ENCODE measurements at regions not wholly inside any gene's neighbourhood (a gene's known extent, or its start where the extent isn't known, plus 50 kb on each side); places are given as distances from the start of the nearest gene placed in this dataset.

DNA sequence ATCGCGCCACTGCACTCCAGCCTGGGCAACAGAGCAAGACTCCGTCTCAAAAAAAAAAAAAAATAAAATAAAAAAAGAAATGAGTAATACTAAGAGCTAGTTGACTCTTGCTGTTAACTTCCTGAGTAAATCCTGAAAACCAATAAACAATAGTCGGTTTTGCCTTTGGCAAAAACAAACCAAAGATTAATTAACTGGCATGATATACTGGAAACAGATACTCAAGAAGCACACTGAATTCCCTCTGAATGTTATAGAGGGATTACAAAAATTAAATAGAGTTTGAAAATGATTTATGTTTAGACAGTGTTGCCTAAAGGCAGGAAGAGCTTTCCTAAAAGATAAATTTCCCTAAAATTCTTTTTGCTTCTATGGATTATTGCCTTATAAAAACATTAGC lies 1702.3 kb downstream of the STIM2 start:
- Histone ChIP-seq H3K9me3 (ENCODE audit: control insufficient read depth in 2 of 3, insufficient read depth in 1 of 3, low read length in 3 of 3) (no peaks in the 10 kb centered on the region), H3K4me3 (ENCODE audit: low read length in 3 of 3) (no peak overlapping the region), H3K36me3 (ENCODE audit: control insufficient read depth in 2 of 3, insufficient read depth in 3 of 3, low read length in 3 of 3) (no peaks in the 10 kb centered on the region), H3K27ac (ENCODE audit: low read depth in 2 of 2, low read length in 2 of 2) (no peak overlapping the region), H3K27me3 (ENCODE audit: control insufficient read depth, insufficient read depth, low read length) (no peaks in the 10 kb centered on the region), H3K9ac (ENCODE audit: low read length in 3 of 3) (no peak overlapping the region), H3K4me1 (ENCODE audit: control insufficient read depth in 2 of 3, insufficient read depth in 2 of 3, low read depth in 1 of 3, low read length in 3 of 3) (no peaks in the 10 kb centered on the region)
- TF ChIP-seq, protein P1, sequence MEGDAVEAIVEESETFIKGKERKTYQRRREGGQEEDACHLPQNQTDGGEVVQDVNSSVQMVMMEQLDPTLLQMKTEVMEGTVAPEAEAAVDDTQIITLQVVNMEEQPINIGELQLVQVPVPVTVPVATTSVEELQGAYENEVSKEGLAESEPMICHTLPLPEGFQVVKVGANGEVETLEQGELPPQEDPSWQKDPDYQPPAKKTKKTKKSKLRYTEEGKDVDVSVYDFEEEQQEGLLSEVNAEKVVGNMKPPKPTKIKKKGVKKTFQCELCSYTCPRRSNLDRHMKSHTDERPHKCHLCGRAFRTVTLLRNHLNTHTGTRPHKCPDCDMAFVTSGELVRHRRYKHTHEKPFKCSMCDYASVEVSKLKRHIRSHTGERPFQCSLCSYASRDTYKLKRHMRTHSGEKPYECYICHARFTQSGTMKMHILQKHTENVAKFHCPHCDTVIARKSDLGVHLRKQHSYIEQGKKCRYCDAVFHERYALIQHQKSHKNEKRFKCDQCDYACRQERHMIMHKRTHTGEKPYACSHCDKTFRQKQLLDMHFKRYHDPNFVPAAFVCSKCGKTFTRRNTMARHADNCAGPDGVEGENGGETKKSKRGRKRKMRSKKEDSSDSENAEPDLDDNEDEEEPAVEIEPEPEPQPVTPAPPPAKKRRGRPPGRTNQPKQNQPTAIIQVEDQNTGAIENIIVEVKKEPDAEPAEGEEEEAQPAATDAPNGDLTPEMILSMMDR (IDR thresholded peaks at IDR 0.05; ENCODE audit: borderline replicate concordance, extremely low read depth, insufficient read depth), result no peak
- FAIRE-seq, result no peak
- intact Hi-C loops (cut with DNase I), result no loop called here
- DNase-seq, result no peak

DNA sequence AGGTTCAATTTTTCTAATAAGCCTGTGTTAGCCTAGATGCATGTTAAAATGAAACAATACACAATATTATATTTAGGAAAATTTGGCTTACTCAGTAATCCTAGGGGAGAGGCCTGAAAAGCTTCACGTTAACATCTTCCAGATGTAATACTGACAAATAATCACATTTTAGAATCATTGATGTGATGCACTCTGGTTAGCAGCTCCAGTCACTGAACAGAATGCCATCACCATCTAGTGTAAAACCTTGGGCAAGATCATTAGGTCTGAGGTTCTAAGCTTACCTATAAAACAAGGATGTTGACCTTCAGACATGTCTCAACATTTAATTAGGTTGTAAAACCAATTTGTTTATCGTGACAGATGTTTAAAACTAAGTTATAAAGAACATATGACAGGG lies 1704.8 kb downstream of the STIM2 start:
- no peak for FAIRE-seq
- intact Hi-C loops (cut with DNase I), result no loop called here
- H3K27ac ChIP-seq (ENCODE audit: low read depth in 2 of 2, low read length in 2 of 2), result no peak overlapping the region

DNA sequence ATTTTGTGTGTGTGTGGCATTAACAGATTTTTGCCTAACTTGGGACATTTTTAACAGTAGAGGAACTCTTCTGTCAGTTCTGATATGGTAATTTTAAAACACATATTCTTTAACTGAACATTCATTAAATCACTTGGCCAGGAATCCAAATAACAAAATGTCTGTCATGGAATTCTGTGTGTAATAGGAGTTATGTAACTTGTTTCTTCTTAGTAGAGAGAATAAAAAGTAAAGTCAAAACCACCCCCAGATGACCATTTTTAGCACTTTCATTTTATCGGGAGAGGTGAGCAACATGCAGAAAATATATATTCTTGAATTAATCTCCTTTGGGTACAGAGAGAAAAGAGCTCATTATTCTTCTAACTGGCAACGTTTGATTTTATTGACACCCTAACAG lies 1740.3 kb downstream of the STIM2 start:
- intact Hi-C loops (cut with DNase I), result no loop called here
- DNase-seq (no peak), FAIRE-seq (no peak)
- peaks cover 0 to 2% (median 0%) of the 10 kb centered on the region in 3 donors for H3K9me3 ChIP-seq (ENCODE audit: control insufficient read depth in 2 of 3, insufficient read depth in 1 of 3, low read length in 3 of 3)
- H3K27me3 ChIP-seq (ENCODE audit: control insufficient read depth, insufficient read depth, low read length), result no peaks in the 10 kb centered on the region
- no peak overlapping the region for H3K27ac ChIP-seq (ENCODE audit: low read depth in 2 of 2, low read length in 2 of 2)
- TF ChIP-seq, protein P1 (IDR thresholded peaks at IDR 0.05; ENCODE audit: borderline replicate concordance, extremely low read depth, insufficient read depth), result no peak
- no peak overlapping the region for H3K4me3 ChIP-seq (ENCODE audit: low read length in 3 of 3)
- no peak overlapping the region for H3K9ac ChIP-seq (ENCODE audit: low read length in 3 of 3)
- H3K36me3 ChIP-seq (ENCODE audit: control insufficient read depth in 2 of 3, insufficient read depth in 3 of 3, low read length in 3 of 3), result no peaks in the 10 kb centered on the region
- H3K4me1 ChIP-seq (ENCODE audit: control insufficient read depth in 2 of 3, insufficient read depth in 2 of 3, low read depth in 1 of 3, low read length in 3 of 3), result no peaks in the 10 kb centered on the region

More for the DNA sequence above, 1704.8 kb downstream of the STIM2 start:
- no peaks in the 10 kb centered on the region for H3K9me3 ChIP-seq (ENCODE audit: control insufficient read depth in 2 of 3, insufficient read depth in 1 of 3, low read length in 3 of 3)
- TF ChIP-seq, protein P1 (IDR thresholded peaks at IDR 0.05; ENCODE audit: borderline replicate concordance, extremely low read depth, insufficient read depth), result no peak
- no peaks in the 10 kb centered on the region for H3K4me1 ChIP-seq (ENCODE audit: control insufficient read depth in 2 of 3, insufficient read depth in 2 of 3, low read depth in 1 of 3, low read length in 3 of 3)
- no peak overlapping the region for H3K4me3 ChIP-seq (ENCODE audit: low read length in 3 of 3)
- H3K27me3 ChIP-seq (ENCODE audit: control insufficient read depth, insufficient read depth, low read length), result no peaks in the 10 kb centered on the region
- no peaks in the 10 kb centered on the region for H3K36me3 ChIP-seq (ENCODE audit: control insufficient read depth in 2 of 3, insufficient read depth in 3 of 3, low read length in 3 of 3)
- DNase-seq, result no peak
- no peak overlapping the region for H3K9ac ChIP-seq (ENCODE audit: low read length in 3 of 3)

DNA sequence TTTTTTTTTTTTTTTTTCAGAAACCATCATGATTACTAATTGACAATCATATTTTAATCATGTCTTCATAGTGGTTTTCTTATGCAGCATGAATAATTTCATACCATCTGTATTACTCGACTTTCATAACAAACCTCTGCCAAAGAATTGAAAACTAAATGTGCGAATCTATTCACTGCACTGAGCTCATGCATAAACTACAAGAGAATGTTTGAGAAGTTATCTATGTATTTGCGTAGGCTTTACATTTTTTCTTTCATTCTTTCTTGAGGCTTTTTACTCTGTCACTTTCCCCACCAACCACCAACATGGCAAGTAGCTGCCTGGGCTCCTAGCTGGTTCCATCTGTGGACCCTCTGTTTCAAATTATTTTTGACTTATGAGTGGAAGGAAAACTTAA lies 1761.0 kb downstream of the STIM2 start:
- Histone ChIP-seq H3K4me3 (ENCODE audit: low read length in 3 of 3) (no peak overlapping the region), H3K9ac (ENCODE audit: low read length in 3 of 3) (no peak overlapping the region), H3K27me3 (ENCODE audit: control insufficient read depth, insufficient read depth, low read length) (no peaks in the 10 kb centered on the region), H3K27ac (ENCODE audit: low read depth in 2 of 2, low read length in 2 of 2) (no peak overlapping the region), H3K9me3 (ENCODE audit: control insufficient read depth in 2 of 3, insufficient read depth in 1 of 3, low read length in 3 of 3) (no peaks in the 10 kb centered on the region), H3K36me3 (ENCODE audit: control insufficient read depth in 2 of 3, insufficient read depth in 3 of 3, low read length in 3 of 3) (no peaks in the 10 kb centered on the region), H3K4me1 (ENCODE audit: control insufficient read depth in 2 of 3, insufficient read depth in 2 of 3, low read depth in 1 of 3, low read length in 3 of 3) (no peaks in the 10 kb centered on the region)
- intact Hi-C loops (cut with DNase I), result no loop called here
- DNase-seq (no peak), FAIRE-seq (no peak)
- TF ChIP-seq, protein P1 (IDR thresholded peaks at IDR 0.05; ENCODE audit: borderline replicate concordance, extremely low read depth, insufficient read depth), result no peak
